GM12873 (cell line): ENCODE measurements at regions not wholly inside any gene's neighbourhood (a gene's known extent, or its start where the extent isn't known, plus 50 kb on each side); places are given as distances from the start of the nearest gene placed in this dataset.

Experiments
- CTCF ChIP-seq: IDR thresholded peaks from 2 replicates; pipeline ENCODE4 v1.5.1; 2012; ENCODE audit warnings: low read depth, mild to moderate bottlenecking, moderate library complexity, low read length, control low read depth; ENCODE audit not compliant: insufficient read depth; ENCODE audit errors: missing control alignments

GRCh38 chr2:187165936-187166610 lies 282.0 kb downstream of the CALCRL start:
- no peak for TF ChIP-seq CTCF

- TF ChIP-seq CTCF, result no peak
Observed at GRCh38 chr2:187158452-187158851, 289.6 kb downstream of the CALCRL start.

GRCh38 chr2:187157046-187157445 lies 291.0 kb downstream of the CALCRL start:
- TF ChIP-seq CTCF, result no peak

GRCh38 chr2:187155476-187155875 lies 292.6 kb downstream of the CALCRL start:
- TF ChIP-seq CTCF, result no peak

GRCh38 chr2:187150670-187151069 lies 297.4 kb downstream of the CALCRL start:
- no peak for TF ChIP-seq CTCF

GRCh38 chr2:187148059-187148714 lies 299.2 kb upstream of the ZSWIM2 start:
- no peak for TF ChIP-seq CTCF

GRCh38 chr2:187143537-187143936 lies 294.6 kb upstream of the ZSWIM2 start:
- TF ChIP-seq CTCF, result no peak
